Activated T-cell treated with anti-CD3 and anti-CD28 coated beads, Interleukin-2, amount 50 U/mL, for 24 hours (primary cell): ENCODE measurements at regions not wholly inside any gene's neighbourhood (a gene's known extent, or its start where the extent isn't known, plus 50 kb on each side); places are given as distances from the start of the nearest gene placed in this dataset.

Experiments used
- DNase-seq: peaks from one replicate; pipeline ENCODE4 v3.0.0-alpha.2; 2020
- H3K27ac Mint-ChIP-seq: 2 replicates; pipeline ENCODE4 v1.8.0; 2020; ENCODE audit warnings: mild to moderate bottlenecking, mixed read lengths
- H3K27me3 Mint-ChIP-seq: 2 replicates; pipeline ENCODE4 v1.8.0; 2020; ENCODE audit warnings: mixed read lengths
- H3K36me3 Mint-ChIP-seq: 2 replicates; pipeline ENCODE4 v1.8.0; 2020; ENCODE audit warnings: low read depth, mixed read lengths
- H3K4me1 Mint-ChIP-seq: 2 replicates; pipeline ENCODE4 v1.8.0; 2020; ENCODE audit warnings: low read depth, mixed read lengths
- H3K4me3 Mint-ChIP-seq: 2 replicates; pipeline ENCODE4 v1.8.0; 2020; ENCODE audit warnings: mild to moderate bottlenecking, moderate library complexity, mixed read lengths
- H3K9me3 Mint-ChIP-seq: 2 replicates; pipeline ENCODE4 v1.8.0; 2020; ENCODE audit warnings: mixed read lengths

DNA sequence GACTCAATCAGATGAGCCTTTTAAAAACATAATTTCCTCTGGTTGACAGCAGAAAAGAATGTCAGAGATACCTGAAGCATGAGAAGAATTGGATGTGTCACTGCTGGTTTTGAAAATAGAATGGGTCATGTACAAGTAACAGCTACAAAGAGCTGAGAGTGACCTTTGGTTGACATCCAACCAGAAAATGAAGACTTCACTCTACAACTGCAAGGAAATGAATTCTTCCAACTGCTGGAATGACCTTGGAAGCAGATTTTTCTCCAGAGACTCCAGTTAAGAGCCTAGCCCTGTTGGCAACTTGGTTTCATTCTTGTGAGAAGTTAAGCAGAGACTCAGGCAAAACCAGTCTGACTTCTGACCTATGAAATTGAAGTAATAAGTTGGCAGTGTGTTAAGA, 505.9 kb downstream of the SLC16A7 start:
- no peak for DNase-seq
- Mint-ChIP-seq H3K4me1 (no peaks in the 10 kb centered on the region), H3K36me3 (no peaks in the 10 kb centered on the region), H3K4me3 (no peak overlapping the region), H3K27me3 (no peaks in the 10 kb centered on the region), H3K27ac (no peak overlapping the region), H3K9me3 (peaks cover 10% of the 10 kb centered on the region)

- no peak for DNase-seq
- Mint-ChIP-seq H3K36me3 (no peaks in the 10 kb centered on the region), H3K27ac (no peak overlapping the region)
Observed at GRCh38 chr12:60106214-60106613, 510.4 kb downstream of the SLC16A7 start.

GRCh38 chr12:60107992-60108391, 512.2 kb downstream of the SLC16A7 start:
- no peak overlapping the region for H3K4me3 Mint-ChIP-seq
- no peaks in the 10 kb centered on the region for H3K4me1 Mint-ChIP-seq
- H3K36me3 Mint-ChIP-seq = no peaks in the 10 kb centered on the region
- no peaks in the 10 kb centered on the region for H3K9me3 Mint-ChIP-seq
- H3K27ac Mint-ChIP-seq = no peak overlapping the region
- no peak for DNase-seq
- no peaks in the 10 kb centered on the region for H3K27me3 Mint-ChIP-seq

More at GRCh38 chr12:60106214-60106613, 510.4 kb downstream of the SLC16A7 start:
- no peaks in the 10 kb centered on the region for H3K27me3 Mint-ChIP-seq
- no peaks in the 10 kb centered on the region for H3K9me3 Mint-ChIP-seq
- H3K4me3 Mint-ChIP-seq = no peak overlapping the region
- no peaks in the 10 kb centered on the region for H3K4me1 Mint-ChIP-seq

DNA sequence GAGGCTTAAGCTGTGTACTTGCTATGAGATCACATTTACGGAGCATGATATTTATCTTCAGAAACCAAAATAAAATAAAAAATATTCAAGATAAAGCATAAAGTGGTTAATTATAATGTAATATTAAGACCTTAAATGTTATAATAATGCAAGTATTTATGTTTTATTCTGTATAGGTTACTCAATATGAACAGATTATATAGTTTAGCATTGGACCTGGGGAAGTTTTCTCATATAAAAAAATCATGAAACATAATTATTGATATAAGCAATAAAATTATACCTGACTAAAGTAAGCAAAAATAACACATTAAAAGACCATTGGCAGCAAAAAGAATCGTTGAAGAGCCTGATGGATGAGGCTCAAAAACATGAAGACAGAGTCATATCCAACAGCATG, 516.2 kb downstream of the SLC16A7 start:
- H3K4me1 Mint-ChIP-seq = no peaks in the 10 kb centered on the region
- no peaks in the 10 kb centered on the region for H3K36me3 Mint-ChIP-seq
- H3K4me3 Mint-ChIP-seq = no peak overlapping the region
- DNase-seq = no peak
- no peak overlapping the region for H3K27ac Mint-ChIP-seq
- peaks cover 10% of the 10 kb centered on the region for H3K9me3 Mint-ChIP-seq
- no peaks in the 10 kb centered on the region for H3K27me3 Mint-ChIP-seq

DNA sequence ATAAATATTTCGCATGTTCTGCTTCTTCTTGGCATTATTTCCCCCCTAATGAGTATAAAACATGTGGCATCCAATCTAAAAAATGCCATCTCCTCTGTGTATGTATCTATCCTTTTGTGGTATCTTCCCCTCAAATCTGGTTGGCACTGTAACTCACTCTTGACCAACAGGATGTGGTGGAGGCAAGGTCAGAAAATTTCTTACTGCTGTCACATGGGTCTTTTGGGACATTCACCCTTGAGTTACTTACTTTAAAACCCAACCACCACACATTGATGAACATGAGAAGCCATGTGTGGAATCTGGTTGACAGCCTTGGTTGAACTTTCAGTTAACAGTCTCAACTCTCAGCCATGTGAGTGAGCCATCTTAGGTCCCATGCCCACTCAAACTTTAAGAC, 516.9 kb downstream of the SLC16A7 start:
- Mint-ChIP-seq H3K4me1 (no peaks in the 10 kb centered on the region), H3K27ac (no peak overlapping the region), H3K36me3 (no peaks in the 10 kb centered on the region), H3K27me3 (no peaks in the 10 kb centered on the region), H3K4me3 (no peak overlapping the region), H3K9me3 (peaks cover 10% of the 10 kb centered on the region)
- DNase-seq = no peak

DNA sequence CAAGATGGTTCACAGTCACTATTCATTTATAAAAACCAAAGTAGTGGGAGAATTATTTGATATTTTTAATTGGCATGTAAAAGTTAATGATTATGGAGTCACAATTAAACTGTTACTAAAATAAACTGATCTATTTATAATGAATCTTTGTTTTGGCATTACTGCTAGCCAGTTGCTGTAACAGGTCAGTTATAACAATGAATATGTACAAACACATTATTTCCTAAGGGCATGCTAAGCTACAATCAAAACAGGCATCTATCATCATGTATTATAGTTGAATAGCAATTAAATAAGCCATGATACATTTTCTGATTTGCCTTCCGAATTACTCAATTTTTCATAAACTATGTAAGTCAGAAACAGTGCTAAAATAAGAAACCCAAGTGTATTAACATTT, 518.3 kb downstream of the SLC16A7 start:
- H3K9me3 Mint-ChIP-seq = peaks cover 10% of the 10 kb centered on the region
- no peaks in the 10 kb centered on the region for H3K27me3 Mint-ChIP-seq
- H3K4me3 Mint-ChIP-seq = no peak overlapping the region
- H3K27ac Mint-ChIP-seq = no peak overlapping the region
- H3K36me3 Mint-ChIP-seq = no peaks in the 10 kb centered on the region
- no peak for DNase-seq
- no peaks in the 10 kb centered on the region for H3K4me1 Mint-ChIP-seq

GRCh38 chr12:60119327-60119726, 523.5 kb downstream of the SLC16A7 start:
- no peak overlapping the region for H3K27ac Mint-ChIP-seq
- H3K9me3 Mint-ChIP-seq = peaks cover 10% of the 10 kb centered on the region
- no peak overlapping the region for H3K4me3 Mint-ChIP-seq
- no peaks in the 10 kb centered on the region for H3K36me3 Mint-ChIP-seq
- H3K27me3 Mint-ChIP-seq = no peaks in the 10 kb centered on the region
- H3K4me1 Mint-ChIP-seq = no peaks in the 10 kb centered on the region
- DNase-seq = no peak

- no peak for DNase-seq
- H3K27ac Mint-ChIP-seq = no peak overlapping the region
- H3K27me3 Mint-ChIP-seq = no peaks in the 10 kb centered on the region
- no peaks in the 10 kb centered on the region for H3K4me1 Mint-ChIP-seq
- peaks cover 10% of the 10 kb centered on the region for H3K9me3 Mint-ChIP-seq
- no peak overlapping the region for H3K4me3 Mint-ChIP-seq
- H3K36me3 Mint-ChIP-seq = no peaks in the 10 kb centered on the region
Observed at GRCh38 chr12:60120199-60120598, 524.4 kb downstream of the SLC16A7 start.

- no peaks in the 10 kb centered on the region for H3K36me3 Mint-ChIP-seq
- H3K27ac Mint-ChIP-seq = no peak overlapping the region
- H3K4me1 Mint-ChIP-seq = no peaks in the 10 kb centered on the region
- H3K4me3 Mint-ChIP-seq = no peak overlapping the region
- H3K27me3 Mint-ChIP-seq = no peaks in the 10 kb centered on the region
- no peaks in the 10 kb centered on the region for H3K9me3 Mint-ChIP-seq
- no peak for DNase-seq
Observed at GRCh38 chr12:60123557-60123956, 527.7 kb downstream of the SLC16A7 start.

DNA sequence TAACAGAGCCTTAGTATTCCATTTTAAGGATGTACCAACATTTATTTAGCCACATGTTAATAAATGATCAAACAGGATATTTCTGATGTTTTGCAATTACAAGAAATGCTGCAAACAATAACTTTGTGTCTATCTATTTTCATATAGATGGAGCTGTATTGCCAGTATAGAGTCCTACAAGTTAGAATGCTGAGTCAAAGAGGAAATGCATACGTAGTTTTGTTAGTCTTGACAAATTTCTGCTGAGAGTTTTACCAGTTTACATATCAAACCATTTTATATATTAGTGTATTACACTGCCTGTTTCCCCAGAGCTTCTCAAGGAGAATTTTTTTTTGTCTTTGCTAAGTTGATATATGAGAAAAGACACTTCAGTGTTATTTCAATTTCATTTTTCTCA, 541.7 kb downstream of the SLC16A7 start:
- Mint-ChIP-seq H3K4me3 (no peak overlapping the region), H3K4me1 (no peaks in the 10 kb centered on the region), H3K27me3 (no peaks in the 10 kb centered on the region), H3K9me3 (peaks cover 3% of the 10 kb centered on the region), H3K36me3 (no peaks in the 10 kb centered on the region), H3K27ac (no peak overlapping the region)
- no peak for DNase-seq

- Mint-ChIP-seq H3K27me3 (no peaks in the 10 kb centered on the region), H3K4me3 (no peak overlapping the region), H3K27ac (no peak overlapping the region), H3K9me3 (peaks cover 4% of the 10 kb centered on the region), H3K36me3 (no peaks in the 10 kb centered on the region), H3K4me1 (no peaks in the 10 kb centered on the region)
- DNase-seq = no peak
Observed at GRCh38 chr12:60138526-60138925, 542.7 kb downstream of the SLC16A7 start.

- H3K27ac Mint-ChIP-seq = no peak overlapping the region
- no peak for DNase-seq
- no peaks in the 10 kb centered on the region for H3K4me1 Mint-ChIP-seq
- no peaks in the 10 kb centered on the region for H3K36me3 Mint-ChIP-seq
- H3K27me3 Mint-ChIP-seq = no peaks in the 10 kb centered on the region
- H3K9me3 Mint-ChIP-seq = peaks cover 4% of the 10 kb centered on the region
- no peak overlapping the region for H3K4me3 Mint-ChIP-seq
Observed at GRCh38 chr12:60144395-60144794, 548.6 kb downstream of the SLC16A7 start.

- Mint-ChIP-seq H3K9me3 (no peaks in the 10 kb centered on the region), H3K27ac (no peak overlapping the region), H3K4me1 (no peaks in the 10 kb centered on the region), H3K36me3 (no peaks in the 10 kb centered on the region), H3K4me3 (no peak overlapping the region), H3K27me3 (no peaks in the 10 kb centered on the region)
- DNase-seq = no peak
Observed at GRCh38 chr12:60148109-60148508, 552.3 kb downstream of the SLC16A7 start.

DNA sequence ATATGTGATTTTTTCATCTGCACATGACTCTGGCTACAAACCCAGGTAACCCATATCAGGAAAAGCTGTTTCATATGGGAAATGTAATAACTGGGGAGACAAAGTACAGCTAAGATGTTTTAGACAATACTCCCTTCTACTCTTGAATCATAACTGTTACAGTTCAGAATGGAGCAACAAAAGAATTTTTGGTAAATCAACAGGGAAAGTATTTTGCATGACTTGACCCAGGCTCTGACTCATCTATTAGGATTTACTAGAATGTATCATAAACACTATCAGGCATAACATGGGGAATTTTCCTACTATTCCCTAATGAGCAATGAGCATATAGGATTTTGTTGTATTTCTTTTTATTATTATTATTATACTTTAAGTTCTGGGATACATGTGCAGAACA, 553.0 kb downstream of the SLC16A7 start:
- Mint-ChIP-seq H3K36me3 (no peaks in the 10 kb centered on the region), H3K4me3 (no peak overlapping the region), H3K27ac (no peak overlapping the region), H3K27me3 (no peaks in the 10 kb centered on the region), H3K4me1 (no peaks in the 10 kb centered on the region), H3K9me3 (no peaks in the 10 kb centered on the region)
- no peak for DNase-seq

GRCh38 chr12:60152756-60153155, 556.9 kb downstream of the SLC16A7 start:
- Mint-ChIP-seq H3K27ac (no peak overlapping the region), H3K36me3 (no peaks in the 10 kb centered on the region), H3K27me3 (no peaks in the 10 kb centered on the region), H3K4me3 (no peak overlapping the region), H3K9me3 (no peaks in the 10 kb centered on the region), H3K4me1 (no peaks in the 10 kb centered on the region)
- no peak for DNase-seq

- no peak overlapping the region for H3K4me3 Mint-ChIP-seq
- DNase-seq = no peak
- no peaks in the 10 kb centered on the region for H3K36me3 Mint-ChIP-seq
- H3K9me3 Mint-ChIP-seq = no peaks in the 10 kb centered on the region
- H3K27me3 Mint-ChIP-seq = no peaks in the 10 kb centered on the region
- no peak overlapping the region for H3K27ac Mint-ChIP-seq
- H3K4me1 Mint-ChIP-seq = no peaks in the 10 kb centered on the region
Observed at GRCh38 chr12:60159761-60160160, 563.9 kb downstream of the SLC16A7 start.
